GM06990 (cell line): ENCODE measurements at regions not wholly inside any gene's neighbourhood (a gene's known extent, or its start where the extent isn't known, plus 50 kb on each side); places are given as distances from the start of the nearest gene placed in this dataset.

Source experiments
- DNase-seq: peaks from one replicate; pipeline ENCODE4 v3.0.0-alpha.2; 2011; ENCODE audit not compliant: insufficient read length; ENCODE audit errors: extremely low read depth
- H3K27me3 ChIP-seq: replicated peaks from 2 replicates; pipeline ENCODE4 v1.6.0; 2011; ENCODE audit warnings: low read length; ENCODE audit not compliant: control insufficient read depth, insufficient read depth
- H3K36me3 ChIP-seq: 2 replicates; pipeline ENCODE4 v1.5.1; 2011; ENCODE audit warnings: low read length; ENCODE audit not compliant: control insufficient read depth, insufficient read depth
- H3K4me3 ChIP-seq: replicated peaks from 2 replicates; pipeline ENCODE4 v1.5.1; 2011; ENCODE audit warnings: low read depth, mild to moderate bottlenecking, control low read depth, low read length
- CTCF ChIP-seq: IDR thresholded peaks from 2 replicates; pipeline ENCODE4 v1.5.1; 2011; ENCODE audit warnings: low read length, control low read depth, mild to moderate bottlenecking, inconsistent platforms; ENCODE audit not compliant: insufficient read depth, poor library complexity, severe bottlenecking

GRCh38 chr7:26925768-26926167 lies 61.4 kb upstream of the SKAP2 start:
- Histone ChIP-seq H3K27me3 (no peaks in the 10 kb centered on the region), H3K36me3 (no peaks in the 10 kb centered on the region)

GRCh38 chr7:26924149-26924767 lies 59.9 kb upstream of the SKAP2 start:
- no peak for DNase-seq
- H3K4me3 ChIP-seq, result no peak overlapping the region
- no peak for TF ChIP-seq CTCF
- no peaks in the 10 kb centered on the region for H3K36me3 ChIP-seq
- no peaks in the 10 kb centered on the region for H3K27me3 ChIP-seq

More at GRCh38 chr7:26925768-26926167, 61.4 kb upstream of the SKAP2 start:
- H3K4me3 ChIP-seq, result no peak overlapping the region
- no peak for TF ChIP-seq CTCF
- DNase-seq, result no peak

- TF ChIP-seq CTCF, result no peak
- no peak overlapping the region for H3K4me3 ChIP-seq
- H3K27me3 ChIP-seq, result no peaks in the 10 kb centered on the region
- DNase-seq, result no peak
- no peaks in the 10 kb centered on the region for H3K36me3 ChIP-seq
Observed at GRCh38 chr7:26919906-26920493, 55.6 kb upstream of the SKAP2 start.

GRCh38 chr7:26918241-26918640 lies 53.9 kb upstream of the SKAP2 start:
- no peaks in the 10 kb centered on the region for H3K27me3 ChIP-seq
- DNase-seq, result no peak
- H3K36me3 ChIP-seq, result no peaks in the 10 kb centered on the region
- H3K4me3 ChIP-seq, result no peak overlapping the region
- no peak for TF ChIP-seq CTCF

GRCh38 chr7:26916779-26917320 lies 52.5 kb upstream of the SKAP2 start:
- H3K36me3 ChIP-seq, result no peaks in the 10 kb centered on the region

More at GRCh38 chr7:26916779-26917320, 52.5 kb upstream of the SKAP2 start:
- no peak for TF ChIP-seq CTCF
- H3K27me3 ChIP-seq, result no peaks in the 10 kb centered on the region
- no peak overlapping the region for H3K4me3 ChIP-seq
- no peak for DNase-seq
